ENCODE measurements at regions not wholly inside any gene's neighbourhood (a gene's known extent, or its start where the extent isn't known, plus 50 kb on each side); places are given as distances from the start of the nearest gene placed in this dataset.

DNA sequence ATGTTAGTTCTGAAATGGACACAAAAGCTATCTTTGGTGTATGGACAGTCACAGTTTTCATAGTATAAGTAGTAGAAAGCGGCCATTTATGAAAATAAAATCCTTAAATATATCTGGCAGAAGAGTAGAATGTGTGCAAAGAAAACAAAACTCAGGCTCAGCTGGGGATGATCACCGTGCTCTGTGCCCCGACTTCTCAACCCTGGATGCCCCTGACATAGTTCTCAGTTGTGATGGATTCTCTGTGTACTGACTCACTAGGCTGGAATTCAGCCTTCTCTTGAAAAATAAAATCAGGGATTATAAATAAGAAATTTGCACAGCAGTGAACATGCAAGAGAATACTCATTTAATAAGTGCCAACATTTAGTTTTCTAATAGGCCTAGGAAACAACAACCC is 925.1 kb upstream of the NR2F2 start:
- WGBS, 2 donors = 50 to 67% methylated on average over 3 of the region's 3 CpGs
- Histone ChIP-seq H3K4me1 (no peaks in the 10 kb centered on the region), H3K4me3 (no peak overlapping the region), H3K36me3 (no peaks in the 10 kb centered on the region), H3K27ac (no peak overlapping the region), H3K9me3 (no peaks in the 10 kb centered on the region), H3K27me3 (no peaks in the 10 kb centered on the region)
- no peak for DNase-seq
- no peak for TF ChIP-seq POLR2A (IDR thresholded peaks at IDR 0.05)
- TF ChIP-seq, protein P1, sequence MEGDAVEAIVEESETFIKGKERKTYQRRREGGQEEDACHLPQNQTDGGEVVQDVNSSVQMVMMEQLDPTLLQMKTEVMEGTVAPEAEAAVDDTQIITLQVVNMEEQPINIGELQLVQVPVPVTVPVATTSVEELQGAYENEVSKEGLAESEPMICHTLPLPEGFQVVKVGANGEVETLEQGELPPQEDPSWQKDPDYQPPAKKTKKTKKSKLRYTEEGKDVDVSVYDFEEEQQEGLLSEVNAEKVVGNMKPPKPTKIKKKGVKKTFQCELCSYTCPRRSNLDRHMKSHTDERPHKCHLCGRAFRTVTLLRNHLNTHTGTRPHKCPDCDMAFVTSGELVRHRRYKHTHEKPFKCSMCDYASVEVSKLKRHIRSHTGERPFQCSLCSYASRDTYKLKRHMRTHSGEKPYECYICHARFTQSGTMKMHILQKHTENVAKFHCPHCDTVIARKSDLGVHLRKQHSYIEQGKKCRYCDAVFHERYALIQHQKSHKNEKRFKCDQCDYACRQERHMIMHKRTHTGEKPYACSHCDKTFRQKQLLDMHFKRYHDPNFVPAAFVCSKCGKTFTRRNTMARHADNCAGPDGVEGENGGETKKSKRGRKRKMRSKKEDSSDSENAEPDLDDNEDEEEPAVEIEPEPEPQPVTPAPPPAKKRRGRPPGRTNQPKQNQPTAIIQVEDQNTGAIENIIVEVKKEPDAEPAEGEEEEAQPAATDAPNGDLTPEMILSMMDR (IDR thresholded peaks at IDR 0.05) = no peak
- intact Hi-C loops (cut with DNase I) = no loop called here

DNA sequence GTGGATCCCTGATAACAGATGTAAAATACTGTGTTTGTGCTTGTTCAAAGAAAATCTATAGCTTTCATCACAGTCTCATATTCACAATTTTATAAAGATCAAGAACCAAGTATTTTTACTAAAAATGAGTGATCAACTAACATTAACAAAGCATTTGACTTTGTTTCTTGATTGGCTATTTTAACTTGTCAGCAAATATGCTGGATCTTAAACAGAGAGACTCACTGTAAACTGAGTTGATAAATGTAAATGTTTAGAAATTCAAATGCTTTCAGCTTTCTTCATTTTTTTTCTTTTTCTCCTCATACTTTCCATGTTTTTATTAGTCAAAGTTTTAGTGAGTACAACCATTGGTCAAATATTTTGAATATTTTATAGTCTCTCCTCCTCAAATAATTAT is 923.0 kb upstream of the NR2F2 start:
- Histone ChIP-seq H3K36me3 (no peaks in the 10 kb centered on the region), H3K4me3 (no peak overlapping the region), H3K27me3 (no peaks in the 10 kb centered on the region), H3K27ac (no peak overlapping the region), H3K9me3 (no peaks in the 10 kb centered on the region), H3K4me1 (no peaks in the 10 kb centered on the region)
- TF ChIP-seq, protein P1 (IDR thresholded peaks at IDR 0.05) = no peak
- TF ChIP-seq POLR2A (IDR thresholded peaks at IDR 0.05) = no peak
- no peak for DNase-seq
- intact Hi-C loops (cut with DNase I) = no loop called here

- no peak overlapping the region for H3K27ac ChIP-seq
- H3K27me3 ChIP-seq = no peaks in the 10 kb centered on the region
- H3K36me3 ChIP-seq = no peaks in the 10 kb centered on the region
- no peak overlapping the region for H3K4me3 ChIP-seq
- 18 to 37% methylated on average over 2 of the region's 2 CpGs for WGBS, 2 donors
- intact Hi-C loops (cut with DNase I) = no loop called here
- no peaks in the 10 kb centered on the region for H3K4me1 ChIP-seq
- H3K9me3 ChIP-seq = no peaks in the 10 kb centered on the region
- no peak for DNase-seq
- TF ChIP-seq, protein P1 (IDR thresholded peaks at IDR 0.05) = no peak
- no peak for TF ChIP-seq POLR2A (IDR thresholded peaks at IDR 0.05)
Observed at GRCh38 chr15:95409211-95409610, 921.3 kb upstream of the NR2F2 start.

GRCh38 chr15:95409626-95410310 is 920.7 kb upstream of the NR2F2 start:
- DNase-seq = no peak
- intact Hi-C loops (cut with DNase I) = no loop called here
- H3K27me3 ChIP-seq = no peaks in the 10 kb centered on the region
- no peaks in the 10 kb centered on the region for H3K4me1 ChIP-seq
- 35 to 43% methylated on average over 4 of the region's 4 CpGs for WGBS, 2 donors
- H3K27ac ChIP-seq = no peak overlapping the region
- H3K4me3 ChIP-seq = no peak overlapping the region
- TF ChIP-seq, protein P1 (IDR thresholded peaks at IDR 0.05) = no peak
- TF ChIP-seq POLR2A (IDR thresholded peaks at IDR 0.05) = no peak
- no peaks in the 10 kb centered on the region for H3K9me3 ChIP-seq
- H3K36me3 ChIP-seq = no peaks in the 10 kb centered on the region

DNA sequence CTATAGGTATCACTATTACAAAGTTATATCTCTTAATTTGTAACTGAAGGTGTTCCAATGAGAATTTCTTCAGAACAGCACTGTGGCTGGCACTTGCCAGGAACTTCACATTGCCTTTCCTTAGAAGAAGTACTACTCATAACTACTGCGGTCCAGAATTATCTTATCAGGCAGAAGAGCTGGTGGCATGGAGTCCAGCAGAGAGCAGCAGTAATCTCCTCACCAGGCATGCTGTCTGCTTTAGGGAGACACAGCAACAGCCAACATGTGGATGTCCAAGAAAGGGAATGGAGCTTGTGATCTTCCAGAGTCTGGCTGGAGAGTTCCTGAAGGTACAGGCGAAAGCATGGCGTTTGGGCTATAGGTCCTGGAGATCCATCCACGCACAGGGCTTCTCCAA is 919.7 kb upstream of the NR2F2 start:
- no peak overlapping the region for H3K4me3 ChIP-seq
- no peak for DNase-seq
- peak overlapping the region in 1 of 4 donors; percentile 44 for H3K27ac ChIP-seq
- WGBS, 2 donors = 91 to 95% methylated on average over 4 of the region's 4 CpGs
- H3K27me3 ChIP-seq = no peaks in the 10 kb centered on the region
- no peaks in the 10 kb centered on the region for H3K36me3 ChIP-seq
- TF ChIP-seq, protein P1 (IDR thresholded peaks at IDR 0.05) = no peak
- TF ChIP-seq POLR2A (IDR thresholded peaks at IDR 0.05) = no peak
- intact Hi-C loops (cut with DNase I) = no loop called here
- no peaks in the 10 kb centered on the region for H3K9me3 ChIP-seq
- no peaks in the 10 kb centered on the region for H3K4me1 ChIP-seq
